ENCODE measurements at regions not wholly inside any gene's neighbourhood (a gene's known extent, or its start where the extent isn't known, plus 50 kb on each side); places are given as distances from the start of the nearest gene placed in this dataset.

- POLR2A ChIA-PET: no interaction called here
- intact Hi-C loops (cut with micrococcal nuclease; ENCODE audit: unreplicated experiment): no loop called here
- no peak for ATAC-seq
These were observed 284.6 kb upstream of the ZFP64 start for GRCh38 chr20:52476074-52476750.

GRCh38 chr20:52473186-52473585 lies 281.6 kb upstream of the ZFP64 start:
- no peak for TF ChIP-seq CTCF (IDR thresholded peaks at IDR 0.05)
- TF ChIP-seq TCF7L2 (IDR thresholded peaks at IDR 0.05; ENCODE audit: low read depth, low read length): no peak
- TF ChIP-seq REST (IDR thresholded peaks at IDR 0.05; ENCODE audit: insufficient read depth in 1 of 2, low read depth in 2 of 2, low read length in 1 of 2): no peak
- TF ChIP-seq POLR2AphosphoS5 (IDR thresholded peaks at IDR 0.05; ENCODE audit: low read depth, low read length): no peak
- TF ChIP-seq SIN3A (IDR thresholded peaks at IDR 0.05; ENCODE audit: borderline replicate concordance, insufficient read depth, low read depth, low read length): no peak
- Histone ChIP-seq H3K4me1 (ENCODE audit: control insufficient read depth, insufficient read depth, low read length) (no peaks in the 10 kb centered on the region), H3K27ac (ENCODE audit: low read length) (no peak overlapping the region), H3K4me3 (ENCODE audit: low read depth in 2 of 2, low read length in 2 of 2) (no peak overlapping the region), H3K27me3 (ENCODE audit: control insufficient read depth, insufficient read depth, low read length) (peaks cover 5% of the 10 kb centered on the region; the same call in 1 of the 2 replicates), H3K9me3 (ENCODE audit: control insufficient read depth, insufficient read depth, low read depth, low read length) (no peaks in the 10 kb centered on the region), H3K36me3 (ENCODE audit: control insufficient read depth, insufficient read depth, low read length) (no peaks in the 10 kb centered on the region)
- BruUV-seq (replicated peaks): no TSS peak
- CTCF ChIA-PET: no interaction called here
- in situ Hi-C loops (cut with HindIII; ENCODE audit: low pct_unique_long_range_greater_than_20kb, low sequenced_read_pairs) (no loop called here), intact Hi-C loops (cut with micrococcal nuclease; ENCODE audit: unreplicated experiment) (no loop called here)
- ATAC-seq (no peak), DNase-seq (ENCODE audit: low read depth, low spot score) (no peak)
- POLR2A ChIA-PET: no interaction called here

More at GRCh38 chr20:52476074-52476750, 284.6 kb upstream of the ZFP64 start:
- Histone ChIP-seq H3K27ac (ENCODE audit: low read length) (no peak overlapping the region), H3K36me3 (ENCODE audit: control insufficient read depth, insufficient read depth, low read length) (no peaks in the 10 kb centered on the region), H3K27me3 (ENCODE audit: control insufficient read depth, insufficient read depth, low read length) (peaks cover 5% of the 10 kb centered on the region; the same call in 1 of the 2 replicates), H3K4me3 (ENCODE audit: low read depth in 2 of 2, low read length in 2 of 2) (no peak overlapping the region), H3K9me3 (ENCODE audit: control insufficient read depth, insufficient read depth, low read depth, low read length) (no peaks in the 10 kb centered on the region), H3K4me1 (ENCODE audit: control insufficient read depth, insufficient read depth, low read length) (no peaks in the 10 kb centered on the region)
- DNase-seq (ENCODE audit: low read depth, low spot score): no peak
- no peak for TF ChIP-seq SIN3A (IDR thresholded peaks at IDR 0.05; ENCODE audit: borderline replicate concordance, insufficient read depth, low read depth, low read length)
- no peak for TF ChIP-seq REST (IDR thresholded peaks at IDR 0.05; ENCODE audit: insufficient read depth in 1 of 2, low read depth in 2 of 2, low read length in 1 of 2)
- TF ChIP-seq CTCF (IDR thresholded peaks at IDR 0.05): no peak
- TF ChIP-seq TCF7L2 (IDR thresholded peaks at IDR 0.05; ENCODE audit: low read depth, low read length): no peak
- TF ChIP-seq POLR2AphosphoS5 (IDR thresholded peaks at IDR 0.05; ENCODE audit: low read depth, low read length): no peak
- CTCF ChIA-PET: no interaction called here
- BruUV-seq (replicated peaks): no TSS peak
- in situ Hi-C loops (cut with HindIII; ENCODE audit: low pct_unique_long_range_greater_than_20kb, low sequenced_read_pairs): no loop called here
